ENCODE measurements at regions not wholly inside any gene's neighbourhood (a gene's known extent, or its start where the extent isn't known, plus 50 kb on each side); places are given as distances from the start of the nearest gene placed in this dataset.

GRCh38 chr16:73793260-73793659, 503.4 kb upstream of the PSMD7 start:
- no peak for TF ChIP-seq CTCF (IDR thresholded peaks at IDR 0.05; ENCODE audit: control insufficient read depth, extremely low read depth, insufficient read depth)

GRCh38 chr16:73792199-73793020, 504.2 kb upstream of the PSMD7 start:
- no peak for TF ChIP-seq CTCF (IDR thresholded peaks at IDR 0.05; ENCODE audit: control insufficient read depth, extremely low read depth, insufficient read depth)
- DNase-seq (ENCODE audit: low read depth): no peak
- H3K4me3 ChIP-seq (ENCODE audit: low read depth, low read length): no peak overlapping the region

More at GRCh38 chr16:73793260-73793659, 503.4 kb upstream of the PSMD7 start:
- no peak for DNase-seq (ENCODE audit: low read depth)
- no peak overlapping the region for H3K4me3 ChIP-seq (ENCODE audit: low read depth, low read length)

- DNase-seq (ENCODE audit: low read depth): no peak
- TF ChIP-seq CTCF (IDR thresholded peaks at IDR 0.05; ENCODE audit: control insufficient read depth, extremely low read depth, insufficient read depth): no peak
- H3K4me3 ChIP-seq (ENCODE audit: low read depth, low read length): no peak overlapping the region
Observed at GRCh38 chr16:73781297-73781696, 515.3 kb upstream of the PSMD7 start.

GRCh38 chr16:73778887-73779286, 517.7 kb upstream of the PSMD7 start:
- DNase-seq (ENCODE audit: low read depth): no peak
- H3K4me3 ChIP-seq (ENCODE audit: low read depth, low read length): no peak overlapping the region
- no peak for TF ChIP-seq CTCF (IDR thresholded peaks at IDR 0.05; ENCODE audit: control insufficient read depth, extremely low read depth, insufficient read depth)

- TF ChIP-seq CTCF (IDR thresholded peaks at IDR 0.05; ENCODE audit: control insufficient read depth, extremely low read depth, insufficient read depth): no peak
- DNase-seq (ENCODE audit: low read depth): no peak
- H3K4me3 ChIP-seq (ENCODE audit: low read depth, low read length): no peak overlapping the region
Observed at GRCh38 chr16:73775841-73776388, 520.7 kb upstream of the PSMD7 start.

- no peak for DNase-seq (ENCODE audit: low read depth)
- no peak overlapping the region for H3K4me3 ChIP-seq (ENCODE audit: low read depth, low read length)
- TF ChIP-seq CTCF (IDR thresholded peaks at IDR 0.05; ENCODE audit: control insufficient read depth, extremely low read depth, insufficient read depth): no peak
Observed at GRCh38 chr16:73771196-73772064, 525.2 kb upstream of the PSMD7 start.
